H9 (cell line): ENCODE measurements at regions not wholly inside any gene's neighbourhood (a gene's known extent, or its start where the extent isn't known, plus 50 kb on each side); places are given as distances from the start of the nearest gene placed in this dataset.

Experiments
- DNase-seq: peaks from one replicate; pipeline ENCODE4 v3.0.0-alpha.2; 2017
- H2AFZ ChIP-seq: one replicate; pipeline ENCODE4 v1.6.1; 2013; ENCODE audit warnings: mild to moderate bottlenecking, low read length, control low read depth, moderate library complexity
- H2AK5ac ChIP-seq: 2 replicates; pipeline ENCODE4 v1.6.1; 2013; ENCODE audit warnings: low read length, control low read depth, mixed read lengths; ENCODE audit not compliant: insufficient read length
- H2BK120ac ChIP-seq: one replicate; pipeline ENCODE4 v1.6.1; 2013; ENCODE audit warnings: low read depth, mild to moderate bottlenecking, low read length, control low read depth, inconsistent platforms; ENCODE audit not compliant: poor library complexity, severe bottlenecking
- H2BK12ac ChIP-seq: 2 replicates; pipeline ENCODE4 v1.6.1; 2013; ENCODE audit warnings: low read length, control low read depth, mixed read lengths, low read depth; ENCODE audit not compliant: insufficient read length
- H2BK15ac ChIP-seq: 2 replicates; pipeline ENCODE4 v1.6.1; 2013; ENCODE audit warnings: low read depth, low read length, control low read depth
- H2BK20ac ChIP-seq: one replicate; pipeline ENCODE4 v1.6.1; 2013; ENCODE audit warnings: low read depth, mild to moderate bottlenecking, low read length, control low read depth, inconsistent platforms; ENCODE audit not compliant: poor library complexity, severe bottlenecking
- H2BK5ac ChIP-seq: 2 replicates; pipeline ENCODE4 v1.6.1; 2013; ENCODE audit warnings: low read length, control low read depth, mixed read lengths; ENCODE audit not compliant: insufficient read length
- H3K14ac ChIP-seq: 2 replicates; pipeline ENCODE4 v1.6.1; 2013; ENCODE audit warnings: low read length, control low read depth; ENCODE audit not compliant: insufficient read depth
- H3K18ac ChIP-seq: 2 replicates; pipeline ENCODE4 v1.6.1; 2013; ENCODE audit warnings: low read depth, mild to moderate bottlenecking, mixed read lengths, low read length, control low read depth; ENCODE audit not compliant: insufficient read length
- H3K23ac ChIP-seq: 2 replicates; pipeline ENCODE4 v1.6.1; 2013; ENCODE audit warnings: low read length, control low read depth, mixed read lengths, low read depth; ENCODE audit not compliant: insufficient read length
- H3K23me2 ChIP-seq: 2 replicates; pipeline ENCODE4 v1.6.1; 2013; ENCODE audit warnings: low read depth, mild to moderate bottlenecking, mixed read lengths, low read length, control low read depth; ENCODE audit not compliant: insufficient read length, poor library complexity, severe bottlenecking
- H3K27ac ChIP-seq: 2 replicates; pipeline ENCODE4 v1.5.1; 2013; ENCODE audit warnings: low read length, control low read depth, mixed read lengths, low read depth; ENCODE audit not compliant: insufficient read length
- H3K27me3 ChIP-seq: 2 replicates; pipeline ENCODE4 v1.6.1; 2013; ENCODE audit warnings: low read length, control low read depth, inconsistent platforms; ENCODE audit not compliant: insufficient read depth
- H3K4ac ChIP-seq: 2 replicates; pipeline ENCODE4 v1.6.1; 2013; ENCODE audit warnings: low read depth, mild to moderate bottlenecking, control low read depth, inconsistent platforms, low read length, moderate library complexity
- H3K4me1 ChIP-seq: 2 replicates; pipeline ENCODE4 v1.6.1; 2013; ENCODE audit warnings: low read length, control low read depth, inconsistent platforms; ENCODE audit not compliant: insufficient read depth
- H3K4me2 ChIP-seq: 2 replicates; pipeline ENCODE4 v1.6.1; 2013; ENCODE audit warnings: low read length, control low read depth, mixed read lengths; ENCODE audit not compliant: insufficient read length, insufficient read depth
- H3K56ac ChIP-seq: 2 replicates; pipeline ENCODE4 v1.6.1; 2013; ENCODE audit warnings: low read depth, mild to moderate bottlenecking, mixed read lengths, low read length, control low read depth; ENCODE audit not compliant: insufficient read length
- H3K79me1 ChIP-seq: 2 replicates; pipeline ENCODE4 v1.6.1; 2013; ENCODE audit warnings: low read depth, mild to moderate bottlenecking, moderate library complexity, low read length, control low read depth, inconsistent platforms; ENCODE audit not compliant: insufficient read depth, poor library complexity, severe bottlenecking
- H3K79me2 ChIP-seq: 2 replicates; pipeline ENCODE4 v1.6.1; 2013; ENCODE audit warnings: low read length, control low read depth, inconsistent platforms; ENCODE audit not compliant: insufficient read depth
- H3K9ac ChIP-seq: 2 replicates; pipeline ENCODE4 v1.6.1; 2013; ENCODE audit warnings: low read length, control low read depth, mixed read lengths; ENCODE audit not compliant: insufficient read length; ENCODE audit errors: extremely low read depth
- H3K9me3 ChIP-seq: one replicate; pipeline ENCODE4 v1.6.1; 2013; ENCODE audit warnings: low read depth, low read length, inconsistent platforms; ENCODE audit not compliant: control insufficient read depth
- H3T11ph ChIP-seq: one replicate; pipeline ENCODE4 v1.6.1; 2013; ENCODE audit warnings: mild to moderate bottlenecking, low read length, control low read depth, inconsistent platforms
- H4K20me1 ChIP-seq: one replicate; pipeline ENCODE4 v1.6.1; 2013; ENCODE audit not compliant: control insufficient read depth, insufficient read length, insufficient read depth
- H4K5ac ChIP-seq: 2 replicates; pipeline ENCODE4 v1.6.1; 2013; ENCODE audit warnings: low read depth, mild to moderate bottlenecking, mixed read lengths, low read length, control low read depth; ENCODE audit not compliant: insufficient read length
- H4K8ac ChIP-seq: replicated peaks from 2 replicates; pipeline ENCODE4 v1.6.1; 2013; ENCODE audit warnings: low read length, control low read depth, mixed read lengths, low read depth; ENCODE audit not compliant: insufficient read length
- H4K91ac ChIP-seq: 2 replicates; pipeline ENCODE4 v1.6.1; 2013; ENCODE audit warnings: low read depth, mild to moderate bottlenecking, moderate library complexity, mixed read lengths, low read length, control low read depth; ENCODE audit not compliant: insufficient read length
- H3K27ac Mint-ChIP-seq, 3 experiments: 2 replicates in 2 of 3; 3 replicates in 1 of 3; pipeline ENCODE4 v1.8.0; 2020 to 2021; ENCODE audit warnings: mixed read lengths in 3 of 3, mild to moderate bottlenecking in 1 of 3, moderate library complexity in 1 of 3
- H3K27me3 Mint-ChIP-seq: 2 replicates; pipeline ENCODE4 v1.8.0; 2021; ENCODE audit warnings: low read depth, mild to moderate bottlenecking, moderate library complexity, mixed read lengths
- H3K36me3 Mint-ChIP-seq, 3 experiments: 2 replicates in 2 of 3; 3 replicates in 1 of 3; pipeline ENCODE4 v1.8.0; 2020 to 2021; ENCODE audit warnings: low read depth in 3 of 3, mixed read lengths in 3 of 3; ENCODE audit not compliant: insufficient read depth in 1 of 3
- H3K4me1 Mint-ChIP-seq, 2 experiments: 2 replicates each; pipeline ENCODE4 v1.8.0; 2020; ENCODE audit warnings: mixed read lengths in 2 of 2
- H3K4me3 Mint-ChIP-seq, 2 experiments: 2 replicates in 1 of 2; 3 replicates in 1 of 2; pipeline ENCODE4 v1.8.0; 2020 to 2021; ENCODE audit warnings: mild to moderate bottlenecking in 2 of 2, mixed read lengths in 2 of 2, moderate library complexity in 1 of 2
- H3K9me3 Mint-ChIP-seq, 2 experiments: 2 replicates in 1 of 2; 3 replicates in 1 of 2; pipeline ENCODE4 v1.8.0; 2020; ENCODE audit warnings: mild to moderate bottlenecking in 2 of 2, mixed read lengths in 2 of 2, moderate library complexity in 1 of 2
- CTCF ChIP-seq: fragments of 200-600 bp; sonication (generic); conservative IDR thresholded peaks from 3 replicates; pipeline ENCODE4 v1.8.0; 2021; ENCODE audit warnings: antibody characterized with exemption, mild to moderate bottlenecking
- WGBS: extraction: QIAGEN DNeasy Blood & Tissue Kit; methylation state at CpG from one replicate; pipeline ENCODE4 v1.1.7; 2013; ENCODE audit warnings: missing lambda C conversion rate, low lambda C conversion rate, mixed read lengths; ENCODE audit not compliant: insufficient read length; ENCODE audit errors: extremely low coverage; 5-methylcytosine and 5-hydroxymethylcytosine counted together

DNA sequence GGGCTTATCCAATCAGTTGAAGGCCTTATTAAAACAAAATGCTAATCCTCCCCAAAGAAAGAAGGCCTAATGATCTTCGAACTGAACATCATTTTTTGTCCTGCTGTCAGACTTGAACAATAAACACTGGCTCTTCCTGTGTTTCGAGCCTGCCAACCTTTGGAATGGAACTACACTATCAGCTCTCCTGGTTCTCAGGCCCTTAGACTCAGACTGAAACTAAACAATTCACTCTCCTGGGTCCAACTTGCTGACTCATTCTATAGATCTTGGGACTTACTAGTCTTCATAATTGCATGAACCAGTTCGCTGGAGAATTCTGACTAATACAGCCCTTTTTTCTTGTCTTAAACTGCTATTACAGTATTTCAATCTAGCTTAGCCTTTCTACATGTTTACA is 235.2 kb downstream of the LNPK start:
- no peaks in the 10 kb centered on the region for H3K4me1 ChIP-seq
- WGBS: no CpG with 5 or more reads among the region's 3 CpGs
- H3K79me1 ChIP-seq: no peaks in the 10 kb centered on the region
- no peak overlapping the region for H2BK120ac ChIP-seq
- no peaks in the 10 kb centered on the region for H4K20me1 ChIP-seq
- Mint-ChIP-seq H3K27me3 (no peaks in the 10 kb centered on the region), H3K27ac (no peak overlapping the region), H3K4me3 (no peak overlapping the region), H3K9me3 (peaks cover 0 to 5% of the 10 kb centered on the region in 2 experiments; a peak in 3 of 5 replicates), H3K36me3 (no peaks in the 10 kb centered on the region), H3K4me1 (peaks cover 8 to 9% of the 10 kb centered on the region in 2 experiments; a peak in 3 of 4 replicates)
- no peak overlapping the region for H2BK5ac ChIP-seq
- no peak overlapping the region for H3K4me2 ChIP-seq
- no peak overlapping the region for H2AFZ ChIP-seq
- H3K18ac ChIP-seq: no peak overlapping the region
- H3K23ac ChIP-seq: no peak overlapping the region
- no peaks in the 10 kb centered on the region for H3K27me3 ChIP-seq
- H3T11ph ChIP-seq: no peak overlapping the region
- TF ChIP-seq CTCF: no peak
- no peak overlapping the region for H3K14ac ChIP-seq
- no peak overlapping the region for H2BK20ac ChIP-seq
- no peak overlapping the region for H3K4ac ChIP-seq
- H4K91ac ChIP-seq: no peak overlapping the region
- H3K23me2 ChIP-seq: no peaks in the 10 kb centered on the region
- H3K27ac ChIP-seq: no peak overlapping the region
- no peak overlapping the region for H2AK5ac ChIP-seq
- no peak for DNase-seq
- H3K9me3 ChIP-seq: no peaks in the 10 kb centered on the region
- no peak overlapping the region for H3K9ac ChIP-seq
- no peak overlapping the region for H4K8ac ChIP-seq
- no peak overlapping the region for H3K56ac ChIP-seq
- no peak overlapping the region for H4K5ac ChIP-seq
- no peak overlapping the region for H2BK15ac ChIP-seq
- H2BK12ac ChIP-seq: no peak overlapping the region
- H3K79me2 ChIP-seq: no peaks in the 10 kb centered on the region
